Activated CD4-positive, alpha-beta T cell treated with anti-CD3 and anti-CD28 coated beads for 4 hours (primary cell): ENCODE measurements at regions not wholly inside any gene's neighbourhood (a gene's known extent, or its start where the extent isn't known, plus 50 kb on each side); places are given as distances from the start of the nearest gene placed in this dataset.

Experiments
- DNase-seq, 2 donors: peaks; one replicate each; pipeline ENCODE4 v3.0.0-alpha.2; 2020

- no peak for DNase-seq
Observed at GRCh38 chr4:16991450-16991849, 93.0 kb upstream of the LDB2 start.

- DNase-seq: no peak
Observed at GRCh38 chr4:16989371-16989770, 90.9 kb upstream of the LDB2 start.

GRCh38 chr4:16988814-16989213 is 90.4 kb upstream of the LDB2 start:
- DNase-seq: no peak

- DNase-seq: no peak
Observed at GRCh38 chr4:16977081-16977480, 78.6 kb upstream of the LDB2 start.

GRCh38 chr4:16969696-16970135 is 71.3 kb upstream of the LDB2 start:
- no peak for DNase-seq

- no peak for DNase-seq
Observed at GRCh38 chr4:16967722-16968121, 69.3 kb upstream of the LDB2 start.

GRCh38 chr4:16959305-16959704 is 60.9 kb upstream of the LDB2 start:
- no peak for DNase-seq

- DNase-seq: no peak
Observed at GRCh38 chr4:16952896-16953630, 54.6 kb upstream of the LDB2 start.

GRCh38 chr4:16952462-16952871 is 54.0 kb upstream of the LDB2 start:
- DNase-seq: no peak
